NT2/D1 (cell line): ENCODE measurements at regions not wholly inside any gene's neighbourhood (a gene's known extent, or its start where the extent isn't known, plus 50 kb on each side); places are given as distances from the start of the nearest gene placed in this dataset.

ENCODE experiments used
- DNase-seq: peaks from one replicate; pipeline ENCODE4 v3.0.0-alpha.2; 2011; ENCODE audit warnings: low read depth, low spot score
- H3K27me3 ChIP-seq: 2 replicates; pipeline ENCODE4 v1.6.0; 2011; ENCODE audit warnings: mild to moderate bottlenecking; ENCODE audit not compliant: insufficient read length, insufficient read depth
- H3K36me3 ChIP-seq: 2 replicates; pipeline ENCODE4 v1.6.1; 2011; ENCODE audit warnings: mild to moderate bottlenecking, low read length, mixed read lengths; ENCODE audit not compliant: insufficient read depth, insufficient read length
- H3K4me1 ChIP-seq: 2 replicates; pipeline ENCODE4 v1.5.1; 2011; ENCODE audit not compliant: insufficient read depth, insufficient read length
- H3K4me3 ChIP-seq: 2 replicates; pipeline ENCODE4 v1.5.1; 2011; ENCODE audit warnings: low read depth; ENCODE audit not compliant: insufficient read length
- H3K9ac ChIP-seq: 2 replicates; pipeline ENCODE4 v1.6.0; 2011; ENCODE audit warnings: low read depth; ENCODE audit not compliant: insufficient read length
- H3K9me3 ChIP-seq: 2 replicates; pipeline ENCODE4 v1.5.1; 2011; ENCODE audit warnings: mild to moderate bottlenecking, low read length; ENCODE audit not compliant: insufficient read depth
- SUZ12 ChIP-seq: IDR thresholded peaks from 2 replicates; pipeline ENCODE4 v1.6.1; 2011; ENCODE audit not compliant: insufficient read length, insufficient read depth; ENCODE audit errors: extremely low read depth
- YY1 ChIP-seq: IDR thresholded peaks from 2 replicates; pipeline ENCODE4 v1.6.1; 2011; ENCODE audit not compliant: insufficient read length, insufficient read depth
- ZNF274 ChIP-seq: IDR thresholded peaks from 2 replicates; pipeline ENCODE4 v1.6.1; 2011; ENCODE audit warnings: mild to moderate bottlenecking, low read depth, low read length

DNA sequence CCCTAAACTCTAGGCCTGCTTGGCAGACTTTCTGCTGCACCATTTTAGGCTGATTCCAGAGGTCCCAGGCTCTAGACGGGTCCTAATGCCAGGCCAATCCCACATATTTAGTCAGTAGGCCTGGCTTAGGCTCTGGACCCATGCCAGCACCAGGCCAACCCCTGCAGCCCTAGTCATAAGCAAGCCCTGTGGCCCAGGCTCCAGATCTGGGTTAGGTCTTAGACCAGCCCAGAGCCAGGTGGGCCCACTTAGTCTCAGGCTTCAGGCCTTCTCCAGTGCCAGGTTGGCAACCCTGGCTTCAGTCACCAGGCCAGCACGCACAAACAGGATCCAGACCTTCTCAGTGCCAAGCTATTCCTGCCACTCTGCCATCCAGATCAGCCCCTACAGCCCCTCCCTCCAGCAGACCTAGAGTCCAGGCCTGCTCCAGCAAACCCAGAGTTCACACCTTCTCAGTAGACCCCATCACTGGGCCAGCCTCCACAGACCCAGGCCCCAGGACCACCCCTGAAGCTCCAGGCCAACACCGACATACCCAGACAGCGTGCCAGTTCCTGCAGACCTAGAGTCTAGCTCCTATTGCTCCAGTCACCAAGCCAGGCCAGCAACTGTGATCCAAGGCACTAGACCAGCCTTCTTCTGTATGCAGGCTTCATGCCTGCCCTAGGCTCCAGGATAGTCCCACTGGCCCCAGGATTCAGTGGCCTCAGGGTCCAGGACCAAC is 467.6 kb downstream of the RWDD3 start:
- TF ChIP-seq YY1 (no peak), SUZ12 (no peak), ZNF274 (no peak)
- no peak for DNase-seq
- no peaks in the 10 kb centered on the region for H3K4me1 ChIP-seq
- H3K4me3 ChIP-seq, result no peak overlapping the region
- H3K9ac ChIP-seq, result no peak overlapping the region
- no peaks in the 10 kb centered on the region for H3K27me3 ChIP-seq
- H3K9me3 ChIP-seq, result peaks cover 24% of the 10 kb centered on the region
- H3K36me3 ChIP-seq, result no peaks in the 10 kb centered on the region

GRCh38 chr1:95703046-95703445 is 469.0 kb downstream of the RWDD3 start:
- no peak for TF ChIP-seq YY1
- no peak for TF ChIP-seq ZNF274
- TF ChIP-seq SUZ12, result no peak
- Histone ChIP-seq H3K27me3 (no peaks in the 10 kb centered on the region), H3K9ac (no peak overlapping the region), H3K36me3 (no peaks in the 10 kb centered on the region), H3K4me3 (no peak overlapping the region), H3K4me1 (no peaks in the 10 kb centered on the region), H3K9me3 (peaks cover 24% of the 10 kb centered on the region)
- no peak for DNase-seq

GRCh38 chr1:95716097-95716496 is 482.1 kb downstream of the RWDD3 start:
- DNase-seq, result no peak
- no peaks in the 10 kb centered on the region for H3K9me3 ChIP-seq
- no peak for TF ChIP-seq SUZ12
- TF ChIP-seq ZNF274, result no peak
- no peak for TF ChIP-seq YY1

GRCh38 chr1:95716550-95716949 is 482.5 kb downstream of the RWDD3 start:
- no peak for TF ChIP-seq SUZ12
- TF ChIP-seq YY1, result no peak
- TF ChIP-seq ZNF274, result no peak
- Histone ChIP-seq H3K9ac (no peak overlapping the region), H3K4me1 (no peaks in the 10 kb centered on the region), H3K27me3 (no peaks in the 10 kb centered on the region), H3K36me3 (no peaks in the 10 kb centered on the region), H3K9me3 (no peaks in the 10 kb centered on the region), H3K4me3 (no peak overlapping the region)
- DNase-seq, result no peak

More at GRCh38 chr1:95716097-95716496, 482.1 kb downstream of the RWDD3 start:
- Histone ChIP-seq H3K9ac (no peak overlapping the region), H3K4me1 (no peaks in the 10 kb centered on the region), H3K36me3 (no peaks in the 10 kb centered on the region), H3K27me3 (no peaks in the 10 kb centered on the region), H3K4me3 (no peak overlapping the region)

DNA sequence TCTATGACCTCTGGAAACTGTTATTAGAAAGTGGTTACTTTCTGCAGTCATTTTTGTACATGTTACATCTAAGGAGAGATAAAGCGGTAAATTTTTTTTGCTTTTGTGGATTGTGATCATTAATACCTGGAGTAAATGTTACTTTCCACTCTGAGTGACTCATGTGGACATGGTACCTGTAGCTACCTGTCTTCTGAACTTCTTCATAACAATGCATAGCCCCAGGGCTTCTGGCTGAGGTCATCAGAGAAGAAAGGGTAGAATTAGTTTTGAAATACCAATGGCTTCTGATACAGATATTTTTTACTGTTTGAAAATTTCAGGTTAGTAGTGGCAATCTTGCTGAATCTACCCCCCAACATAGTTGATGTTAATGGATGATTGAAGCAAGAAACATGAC is 489.3 kb downstream of the RWDD3 start:
- Histone ChIP-seq H3K4me3 (no peak overlapping the region), H3K27me3 (no peaks in the 10 kb centered on the region), H3K9me3 (no peaks in the 10 kb centered on the region), H3K9ac (no peak overlapping the region), H3K4me1 (no peaks in the 10 kb centered on the region), H3K36me3 (no peaks in the 10 kb centered on the region)
- no peak for DNase-seq
- TF ChIP-seq ZNF274 (no peak), SUZ12 (no peak), YY1 (no peak)

- H3K9me3 ChIP-seq, result no peaks in the 10 kb centered on the region
- H3K4me1 ChIP-seq, result no peaks in the 10 kb centered on the region
- no peaks in the 10 kb centered on the region for H3K36me3 ChIP-seq
- H3K4me3 ChIP-seq, result no peak overlapping the region
- H3K9ac ChIP-seq, result no peak overlapping the region
- no peaks in the 10 kb centered on the region for H3K27me3 ChIP-seq
- DNase-seq, result no peak
- TF ChIP-seq SUZ12, result no peak
- TF ChIP-seq ZNF274, result no peak
- no peak for TF ChIP-seq YY1
Observed at GRCh38 chr1:95728841-95729240, 494.8 kb downstream of the RWDD3 start.

GRCh38 chr1:95730986-95731385 is 497.0 kb downstream of the RWDD3 start:
- no peak for DNase-seq
- Histone ChIP-seq H3K9ac (no peak overlapping the region), H3K27me3 (no peaks in the 10 kb centered on the region), H3K9me3 (no peaks in the 10 kb centered on the region), H3K36me3 (no peaks in the 10 kb centered on the region), H3K4me3 (no peak overlapping the region), H3K4me1 (no peaks in the 10 kb centered on the region)
- TF ChIP-seq ZNF274 (no peak), SUZ12 (no peak), YY1 (no peak)
